DMS79 (cell line): ENCODE measurements at regions not wholly inside any gene's neighbourhood (a gene's known extent, or its start where the extent isn't known, plus 50 kb on each side); places are given as distances from the start of the nearest gene placed in this dataset.

ENCODE experiments used
- DNase-seq: peaks from one replicate; lab custom pipeline; 2025; lab: John Stamatoyannopoulos, UW

DNA sequence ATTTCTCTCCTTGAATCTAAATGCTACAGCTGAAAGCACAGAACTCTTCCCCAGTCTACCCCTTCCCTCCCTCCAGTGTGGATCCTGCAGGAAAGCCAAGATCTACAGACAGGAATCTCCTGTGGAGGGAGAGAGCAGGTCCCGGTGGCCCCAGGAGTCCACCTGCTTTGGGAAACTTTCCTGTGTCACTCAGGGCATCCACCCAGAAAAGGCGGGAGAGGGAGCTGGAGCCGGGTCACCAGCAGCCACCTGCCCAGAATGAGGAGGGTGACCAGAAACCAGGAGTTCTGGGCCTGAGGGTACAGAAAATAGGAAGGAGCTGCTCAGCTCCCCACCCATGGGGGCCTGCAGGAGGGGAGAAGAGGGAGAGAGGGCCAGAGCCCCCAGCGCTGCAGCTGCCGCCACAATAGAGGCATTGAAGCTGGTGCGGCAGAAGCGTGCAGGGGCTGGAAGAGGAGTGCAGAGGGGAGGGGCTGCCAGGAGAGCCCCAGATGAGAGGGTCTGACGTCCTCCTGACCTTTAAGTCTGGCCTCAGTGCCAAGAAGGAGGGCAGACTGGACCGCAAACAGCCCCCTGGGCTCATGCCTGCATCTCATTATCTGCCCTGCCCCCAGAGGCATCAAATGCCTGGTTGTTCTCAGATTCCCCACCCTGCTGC, 56.3 kb upstream of the TMEM72 start:
- DNase-seq, result no peak

DNA sequence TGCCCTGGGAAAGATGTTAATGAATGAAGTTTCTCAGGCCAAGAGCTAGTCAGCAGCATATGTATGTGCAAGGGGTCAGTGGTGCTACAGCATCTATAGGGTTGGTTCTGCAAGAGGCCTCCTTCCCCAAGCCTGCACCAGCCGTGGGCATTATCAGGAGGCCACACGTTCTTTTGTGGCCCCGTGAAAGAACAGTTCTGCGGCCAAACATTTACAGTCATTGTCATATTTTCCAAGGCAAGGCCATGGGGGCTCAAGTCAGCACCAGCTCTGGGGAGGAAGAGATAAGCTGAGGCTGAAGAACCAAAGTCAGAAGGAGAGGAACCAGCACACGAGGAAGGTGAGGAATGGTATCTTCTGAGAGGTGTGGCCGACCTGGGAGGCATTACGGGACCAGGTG, 54.4 kb upstream of the TMEM72 start:
- DNase-seq, result no peak

DNA sequence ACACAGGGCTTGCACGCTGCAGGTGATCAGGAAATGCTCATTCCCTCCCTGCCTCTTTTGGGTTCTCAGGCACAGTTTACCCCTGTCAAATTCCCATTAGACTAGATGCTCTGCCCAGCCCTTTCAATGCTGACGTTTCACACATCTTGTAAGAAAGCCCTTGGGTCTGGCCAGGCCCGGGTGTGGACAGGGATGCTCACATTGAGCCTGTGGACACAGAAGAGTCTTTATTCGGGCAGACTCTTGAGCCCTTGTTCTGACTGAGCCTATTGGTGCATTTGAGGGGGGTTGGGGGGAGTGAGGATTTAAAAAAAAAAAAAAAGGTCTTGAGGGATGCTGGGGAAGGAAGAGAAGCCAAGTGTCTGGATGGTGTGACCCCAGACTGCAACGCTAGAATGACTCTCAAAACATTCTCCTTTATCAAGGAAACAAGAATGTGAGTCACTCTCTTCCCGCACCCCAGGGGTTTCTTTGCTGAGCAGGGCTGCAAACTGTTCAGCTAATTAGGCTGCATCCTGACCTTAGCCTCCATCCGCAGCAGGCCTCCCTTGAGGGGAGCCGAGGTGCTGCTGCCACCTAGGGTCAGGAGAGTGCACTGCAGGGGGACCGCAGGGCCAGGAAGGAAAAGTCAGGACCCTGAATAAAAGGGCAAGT, 53.6 kb upstream of the TMEM72 start:
- DNase-seq, result no peak

DNA sequence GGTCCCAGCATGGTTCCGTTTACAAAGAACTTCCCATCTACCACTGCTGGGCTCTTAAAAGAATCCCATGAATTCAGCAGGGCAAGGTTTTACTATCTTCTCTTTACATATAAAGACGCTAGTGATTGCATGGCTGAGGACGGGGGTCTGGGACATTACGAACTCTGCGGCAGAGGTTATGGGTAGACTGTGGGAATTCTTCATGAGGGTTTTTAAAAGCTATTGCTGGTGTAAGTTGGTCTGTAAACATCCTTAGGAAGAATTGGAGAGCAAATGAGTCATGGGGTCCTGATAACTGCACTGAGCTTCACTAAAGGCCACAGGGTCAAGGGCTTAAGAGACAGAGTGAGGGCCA, 53.1 kb upstream of the TMEM72 start:
- DNase-seq, result no peak

DNA sequence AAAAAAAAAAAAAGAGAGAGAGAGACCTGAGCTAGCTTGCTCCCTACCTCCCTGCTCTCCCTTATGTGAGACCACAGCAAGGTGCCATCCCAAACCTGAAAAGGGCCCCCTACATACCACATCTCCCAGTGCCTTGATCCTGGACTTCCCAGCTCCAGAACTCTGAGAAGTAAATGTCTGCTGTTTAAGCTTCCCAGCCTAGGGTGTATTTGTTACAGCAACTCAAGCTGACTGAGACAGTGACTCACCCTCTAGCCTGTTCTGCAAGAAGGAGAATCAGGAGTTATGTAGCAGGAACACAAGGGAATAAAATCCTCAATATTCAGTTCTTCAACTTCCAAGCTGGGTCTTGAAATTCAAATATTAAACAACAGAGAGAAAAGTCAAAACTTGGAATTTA, 52.1 kb upstream of the TMEM72 start:
- no peak for DNase-seq

DNA sequence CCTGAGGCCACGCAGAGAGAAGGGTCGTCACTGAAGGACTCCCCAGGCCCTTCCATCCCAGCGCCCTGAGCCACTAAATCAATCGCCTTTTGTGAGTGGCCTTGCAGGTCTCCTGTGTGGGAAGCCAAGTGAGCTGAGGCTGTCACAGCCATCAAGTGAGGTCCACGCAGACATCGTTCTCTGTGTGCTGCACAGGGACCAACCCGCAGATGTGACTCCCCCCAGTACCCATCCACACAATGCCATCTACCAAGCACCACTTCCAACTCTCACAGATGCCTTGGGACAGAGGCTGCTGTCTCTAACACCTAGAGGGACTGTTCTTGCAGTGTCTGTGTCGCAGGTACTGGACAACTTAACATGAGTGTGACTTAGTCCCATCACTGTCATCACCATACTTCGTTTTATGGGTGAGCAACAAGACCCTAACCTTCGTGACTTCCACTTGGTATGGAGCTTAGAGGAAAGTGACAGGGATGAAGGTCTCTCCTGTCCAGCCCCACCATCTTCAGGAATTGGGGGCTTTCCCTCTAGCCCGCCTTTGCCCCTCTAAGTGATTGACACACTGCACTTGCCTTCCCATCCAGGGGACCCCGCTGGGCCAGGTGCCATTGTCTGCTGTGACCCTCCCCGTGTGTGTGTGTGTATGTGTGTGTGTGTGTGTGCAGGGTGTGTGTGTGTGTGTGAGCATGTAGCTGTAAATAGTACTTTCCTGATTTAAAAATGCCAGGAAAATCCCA, 51.4 kb upstream of the TMEM72 start:
- DNase-seq, result no peak

DNA sequence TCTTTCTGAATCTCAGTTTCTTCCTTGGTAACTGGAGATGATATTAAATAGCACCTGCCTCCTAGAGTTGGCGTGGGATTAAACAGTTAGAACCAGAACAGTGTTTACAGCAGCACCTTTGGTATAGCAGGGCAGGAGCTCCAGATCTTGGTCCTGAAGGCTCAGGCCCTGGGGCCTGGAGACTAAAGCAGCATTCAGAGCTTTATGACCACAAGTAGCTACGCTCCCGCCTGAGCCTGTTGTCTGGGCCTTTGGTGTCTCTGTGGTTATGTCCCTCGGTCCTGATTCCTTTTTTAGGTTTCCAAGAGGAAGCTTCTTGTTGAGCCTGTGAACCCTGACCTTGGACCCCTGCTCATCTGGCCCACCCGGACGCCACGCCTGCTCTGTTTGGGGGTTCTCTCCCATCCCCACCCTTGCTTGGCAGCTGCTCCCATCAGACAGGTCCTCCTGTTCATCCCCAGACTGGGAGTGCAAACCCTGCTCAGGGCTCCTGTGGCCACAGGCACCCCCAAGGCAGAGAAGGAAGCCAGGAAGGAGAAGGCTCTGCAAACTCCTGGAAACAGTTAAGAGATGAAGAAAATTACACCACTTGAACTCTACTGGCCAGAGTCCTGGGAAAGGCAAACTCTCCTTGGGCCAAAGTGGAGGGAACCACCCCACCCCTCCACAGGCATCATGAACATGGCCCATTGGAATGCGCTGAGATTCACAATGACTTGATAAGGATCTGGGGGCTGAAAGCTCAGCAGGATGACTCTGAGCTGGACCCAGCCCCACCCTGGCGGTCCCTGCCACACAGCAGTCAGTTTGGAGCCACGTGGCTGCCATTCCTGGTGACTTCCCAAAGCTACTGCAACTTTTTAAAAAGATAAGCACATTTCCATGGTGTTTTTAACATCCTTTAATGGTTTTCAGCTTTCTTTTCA, 50.1 kb upstream of the TMEM72 start:
- no peak for DNase-seq
